ENCODE measurements at regions not wholly inside any gene's neighbourhood (a gene's known extent, or its start where the extent isn't known, plus 50 kb on each side); places are given as distances from the start of the nearest gene placed in this dataset.

- TF ChIP-seq REST (IDR thresholded peaks at IDR 0.05; ENCODE audit: borderline replicate concordance): no peak
- TF ChIP-seq TAF1 (IDR thresholded peaks at IDR 0.05; ENCODE audit: low read depth): no peak
- no peak for TF ChIP-seq CTCF (IDR thresholded peaks at IDR 0.05; ENCODE audit: poor library complexity, severe bottlenecking)
- no peak for TF ChIP-seq SMC3 (conservative IDR thresholded peaks at IDR 0.05; ENCODE audit: poor library complexity)
- TF ChIP-seq EZH2 (IDR thresholded peaks at IDR 0.05; ENCODE audit: borderline replicate concordance, insufficient read depth, low read length, poor library complexity, severe bottlenecking): no peak
- no peak for TF ChIP-seq EP300 (conservative IDR thresholded peaks at IDR 0.05; ENCODE audit: poor library complexity, severe bottlenecking)
- no peak for TF ChIP-seq RAD21 (conservative IDR thresholded peaks at IDR 0.05)
- TF ChIP-seq POLR2AphosphoS5 (IDR thresholded peaks at IDR 0.05): no peak
- no peak for TF ChIP-seq MXI1 (conservative IDR thresholded peaks at IDR 0.05; ENCODE audit: poor library complexity, severe bottlenecking)
- H2AFZ ChIP-seq (ENCODE audit: low read depth, low read length): no peak overlapping the region
- no peak overlapping the region for H3K4me3 ChIP-seq (ENCODE audit: low read length)
Observed at GRCh38 chr16:60329108-60329507, 1595.0 kb upstream of the GOT2 start.

DNA sequence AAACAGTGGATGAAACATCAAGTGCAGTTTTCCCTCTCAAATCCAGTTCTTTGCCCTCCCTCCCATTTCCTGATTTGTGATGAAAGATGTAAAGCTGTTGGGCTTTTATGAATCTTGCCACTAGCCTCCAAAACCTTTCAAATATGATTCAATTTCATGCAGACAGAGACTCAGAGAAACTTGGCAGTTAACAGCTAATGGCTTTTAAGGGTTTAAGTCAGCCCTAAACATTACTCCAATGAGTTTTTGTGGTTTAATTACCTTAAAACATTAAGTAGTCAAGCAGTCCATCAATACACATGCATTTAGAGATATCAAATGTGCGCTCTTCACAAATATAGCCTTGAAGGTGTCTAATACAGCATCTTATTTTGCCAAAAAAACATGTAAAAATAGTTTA lies 1594.0 kb upstream of the GOT2 start:
- no peaks in the 10 kb centered on the region for H3K79me2 ChIP-seq (replicated peaks; ENCODE audit: insufficient read depth, low read length)
- H4K20me1 ChIP-seq (ENCODE audit: insufficient read depth): no peaks in the 10 kb centered on the region
- TF ChIP-seq MXI1 (conservative IDR thresholded peaks at IDR 0.05; ENCODE audit: poor library complexity, severe bottlenecking) (no peak), POLR2AphosphoS5 (IDR thresholded peaks at IDR 0.05) (no peak), SMC3 (conservative IDR thresholded peaks at IDR 0.05; ENCODE audit: poor library complexity) (no peak), EZH2 (IDR thresholded peaks at IDR 0.05; ENCODE audit: borderline replicate concordance, insufficient read depth, low read length, poor library complexity, severe bottlenecking) (no peak), CTCF (IDR thresholded peaks at IDR 0.05; ENCODE audit: poor library complexity, severe bottlenecking) (no peak), REST (IDR thresholded peaks at IDR 0.05; ENCODE audit: borderline replicate concordance) (no peak)

More at GRCh38 chr16:60329108-60329507, 1595.0 kb upstream of the GOT2 start:
- H3K27me3 ChIP-seq (ENCODE audit: insufficient read depth, low read depth, low read length): no peaks in the 10 kb centered on the region
- H3K36me3 ChIP-seq (ENCODE audit: insufficient read depth, low read length): no peaks in the 10 kb centered on the region
- H3K4me2 ChIP-seq (ENCODE audit: low read length): no peak overlapping the region
- H3K9me3 ChIP-seq (ENCODE audit: low read length): no peaks in the 10 kb centered on the region
- H3K79me2 ChIP-seq (replicated peaks; ENCODE audit: insufficient read depth, low read length): no peaks in the 10 kb centered on the region
- H4K20me1 ChIP-seq (ENCODE audit: insufficient read depth): no peaks in the 10 kb centered on the region
- H3F3A ChIP-seq (ENCODE audit: insufficient read depth, low read length, poor library complexity, severe bottlenecking): no peaks in the 10 kb centered on the region
- H3K9ac ChIP-seq (ENCODE audit: low read length): no peak overlapping the region
- H3K27ac ChIP-seq (ENCODE audit: low read length): no peak overlapping the region
- no peaks in the 10 kb centered on the region for H3K9me2 ChIP-seq (ENCODE audit: insufficient read depth, low read length)

More for the DNA sequence above, 1594.0 kb upstream of the GOT2 start:
- Histone ChIP-seq H3K9me2 (ENCODE audit: insufficient read depth, low read length) (no peaks in the 10 kb centered on the region), H3K4me3 (ENCODE audit: low read length) (no peak overlapping the region), H3K9me3 (ENCODE audit: low read length) (no peaks in the 10 kb centered on the region), H3F3A (ENCODE audit: insufficient read depth, low read length, poor library complexity, severe bottlenecking) (no peaks in the 10 kb centered on the region), H3K36me3 (ENCODE audit: insufficient read depth, low read length) (no peaks in the 10 kb centered on the region), H3K9ac (ENCODE audit: low read length) (no peak overlapping the region), H2AFZ (ENCODE audit: low read depth, low read length) (no peak overlapping the region), H3K27me3 (ENCODE audit: insufficient read depth, low read depth, low read length) (no peaks in the 10 kb centered on the region), H3K4me2 (ENCODE audit: low read length) (no peak overlapping the region), H3K27ac (ENCODE audit: low read length) (no peak overlapping the region)

Data from neural cell (in vitro differentiated cells).